H1 (cell line): ENCODE measurements at regions not wholly inside any gene's neighbourhood (a gene's known extent, or its start where the extent isn't known, plus 50 kb on each side); places are given as distances from the start of the nearest gene placed in this dataset.

ENCODE experiments used
- ATF2 ChIP-seq: IDR thresholded peaks from 2 replicates; pipeline ENCODE4 v1.6.1; 2012; ENCODE audit warnings: low read length, inconsistent platforms
- CBX5 ChIP-seq: fragments of 300-800, 300-1000 bp; sonication (generic); IDR thresholded peaks from 2 replicates; pipeline ENCODE4 v1.7.1; 2016; ENCODE audit warnings: antibody characterized with exemption, low read length, low read depth
- KDM5A ChIP-seq: fragments of 200-600 bp; IDR thresholded peaks from 2 replicates; pipeline ENCODE4 v1.7.1; 2012; ENCODE audit warnings: mild to moderate bottlenecking, low read length, inconsistent platforms, mixed read lengths
- POLR2AphosphoS5 ChIP-seq: IDR thresholded peaks from 2 replicates; pipeline ENCODE4 v1.6.1; 2011; ENCODE audit warnings: low read depth, low read length
- RXRA ChIP-seq: IDR thresholded peaks from 2 replicates; pipeline ENCODE4 v1.6.1; 2011; ENCODE audit warnings: low read depth, mild to moderate bottlenecking, low read length, moderate library complexity; ENCODE audit not compliant: insufficient read depth
- SIRT6 ChIP-seq: IDR thresholded peaks from one replicate; pipeline ENCODE4 v1.7.1; 2012; ENCODE audit warnings: low read length, inconsistent platforms
- SIX5 ChIP-seq: IDR thresholded peaks from 2 replicates; pipeline ENCODE4 v1.6.1; 2011; ENCODE audit warnings: mild to moderate bottlenecking, low read depth, low read length
- SP4 ChIP-seq: IDR thresholded peaks from 2 replicates; pipeline ENCODE4 v1.6.1; 2012; ENCODE audit warnings: low read length, inconsistent platforms
- SRF ChIP-seq: IDR thresholded peaks from 2 replicates; pipeline ENCODE4 v1.6.1; 2011; ENCODE audit warnings: mild to moderate bottlenecking, low read depth, low read length, moderate library complexity
- YY1 ChIP-seq: IDR thresholded peaks from 2 replicates; pipeline ENCODE4 v1.6.1; 2011; ENCODE audit warnings: low read depth, mild to moderate bottlenecking, low read length
- ZNF274 ChIP-seq: IDR thresholded peaks from 2 replicates; pipeline ENCODE4 v1.7.0; 2012; ENCODE audit warnings: low read length, borderline replicate concordance; ENCODE audit errors: extremely low read depth
- TF ChIP-seq, protein P1 (sequence below): fragments of 300-600 bp; sonication (generic); IDR thresholded peaks from 2 replicates; pipeline ENCODE4 v1.7.1; 2012; ENCODE audit warnings: low read length, moderate library complexity, mild to moderate bottlenecking, inconsistent platforms; ENCODE audit not compliant: insufficient replicate concordance

DNA sequence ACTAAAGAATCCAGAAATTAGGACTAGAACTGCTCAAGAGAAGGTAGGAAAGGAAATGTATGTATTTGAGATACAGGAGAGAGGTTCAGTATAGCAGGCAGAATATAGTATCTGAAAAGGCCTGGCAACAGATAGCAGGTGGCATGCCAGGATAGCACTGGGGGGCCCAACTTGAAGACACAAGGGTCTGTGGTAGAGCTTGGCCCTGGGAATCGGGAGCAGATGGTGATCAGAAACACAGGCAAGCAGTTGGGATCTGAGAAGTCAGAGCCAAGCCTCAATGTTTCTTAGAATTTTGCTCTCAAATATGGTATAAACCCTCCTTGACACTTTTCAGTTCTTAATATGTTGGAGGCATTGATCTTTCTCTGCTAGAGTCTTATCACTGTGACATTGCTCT is 499.8 kb upstream of the CD180 start (continued):
- TF ChIP-seq, protein P1, sequence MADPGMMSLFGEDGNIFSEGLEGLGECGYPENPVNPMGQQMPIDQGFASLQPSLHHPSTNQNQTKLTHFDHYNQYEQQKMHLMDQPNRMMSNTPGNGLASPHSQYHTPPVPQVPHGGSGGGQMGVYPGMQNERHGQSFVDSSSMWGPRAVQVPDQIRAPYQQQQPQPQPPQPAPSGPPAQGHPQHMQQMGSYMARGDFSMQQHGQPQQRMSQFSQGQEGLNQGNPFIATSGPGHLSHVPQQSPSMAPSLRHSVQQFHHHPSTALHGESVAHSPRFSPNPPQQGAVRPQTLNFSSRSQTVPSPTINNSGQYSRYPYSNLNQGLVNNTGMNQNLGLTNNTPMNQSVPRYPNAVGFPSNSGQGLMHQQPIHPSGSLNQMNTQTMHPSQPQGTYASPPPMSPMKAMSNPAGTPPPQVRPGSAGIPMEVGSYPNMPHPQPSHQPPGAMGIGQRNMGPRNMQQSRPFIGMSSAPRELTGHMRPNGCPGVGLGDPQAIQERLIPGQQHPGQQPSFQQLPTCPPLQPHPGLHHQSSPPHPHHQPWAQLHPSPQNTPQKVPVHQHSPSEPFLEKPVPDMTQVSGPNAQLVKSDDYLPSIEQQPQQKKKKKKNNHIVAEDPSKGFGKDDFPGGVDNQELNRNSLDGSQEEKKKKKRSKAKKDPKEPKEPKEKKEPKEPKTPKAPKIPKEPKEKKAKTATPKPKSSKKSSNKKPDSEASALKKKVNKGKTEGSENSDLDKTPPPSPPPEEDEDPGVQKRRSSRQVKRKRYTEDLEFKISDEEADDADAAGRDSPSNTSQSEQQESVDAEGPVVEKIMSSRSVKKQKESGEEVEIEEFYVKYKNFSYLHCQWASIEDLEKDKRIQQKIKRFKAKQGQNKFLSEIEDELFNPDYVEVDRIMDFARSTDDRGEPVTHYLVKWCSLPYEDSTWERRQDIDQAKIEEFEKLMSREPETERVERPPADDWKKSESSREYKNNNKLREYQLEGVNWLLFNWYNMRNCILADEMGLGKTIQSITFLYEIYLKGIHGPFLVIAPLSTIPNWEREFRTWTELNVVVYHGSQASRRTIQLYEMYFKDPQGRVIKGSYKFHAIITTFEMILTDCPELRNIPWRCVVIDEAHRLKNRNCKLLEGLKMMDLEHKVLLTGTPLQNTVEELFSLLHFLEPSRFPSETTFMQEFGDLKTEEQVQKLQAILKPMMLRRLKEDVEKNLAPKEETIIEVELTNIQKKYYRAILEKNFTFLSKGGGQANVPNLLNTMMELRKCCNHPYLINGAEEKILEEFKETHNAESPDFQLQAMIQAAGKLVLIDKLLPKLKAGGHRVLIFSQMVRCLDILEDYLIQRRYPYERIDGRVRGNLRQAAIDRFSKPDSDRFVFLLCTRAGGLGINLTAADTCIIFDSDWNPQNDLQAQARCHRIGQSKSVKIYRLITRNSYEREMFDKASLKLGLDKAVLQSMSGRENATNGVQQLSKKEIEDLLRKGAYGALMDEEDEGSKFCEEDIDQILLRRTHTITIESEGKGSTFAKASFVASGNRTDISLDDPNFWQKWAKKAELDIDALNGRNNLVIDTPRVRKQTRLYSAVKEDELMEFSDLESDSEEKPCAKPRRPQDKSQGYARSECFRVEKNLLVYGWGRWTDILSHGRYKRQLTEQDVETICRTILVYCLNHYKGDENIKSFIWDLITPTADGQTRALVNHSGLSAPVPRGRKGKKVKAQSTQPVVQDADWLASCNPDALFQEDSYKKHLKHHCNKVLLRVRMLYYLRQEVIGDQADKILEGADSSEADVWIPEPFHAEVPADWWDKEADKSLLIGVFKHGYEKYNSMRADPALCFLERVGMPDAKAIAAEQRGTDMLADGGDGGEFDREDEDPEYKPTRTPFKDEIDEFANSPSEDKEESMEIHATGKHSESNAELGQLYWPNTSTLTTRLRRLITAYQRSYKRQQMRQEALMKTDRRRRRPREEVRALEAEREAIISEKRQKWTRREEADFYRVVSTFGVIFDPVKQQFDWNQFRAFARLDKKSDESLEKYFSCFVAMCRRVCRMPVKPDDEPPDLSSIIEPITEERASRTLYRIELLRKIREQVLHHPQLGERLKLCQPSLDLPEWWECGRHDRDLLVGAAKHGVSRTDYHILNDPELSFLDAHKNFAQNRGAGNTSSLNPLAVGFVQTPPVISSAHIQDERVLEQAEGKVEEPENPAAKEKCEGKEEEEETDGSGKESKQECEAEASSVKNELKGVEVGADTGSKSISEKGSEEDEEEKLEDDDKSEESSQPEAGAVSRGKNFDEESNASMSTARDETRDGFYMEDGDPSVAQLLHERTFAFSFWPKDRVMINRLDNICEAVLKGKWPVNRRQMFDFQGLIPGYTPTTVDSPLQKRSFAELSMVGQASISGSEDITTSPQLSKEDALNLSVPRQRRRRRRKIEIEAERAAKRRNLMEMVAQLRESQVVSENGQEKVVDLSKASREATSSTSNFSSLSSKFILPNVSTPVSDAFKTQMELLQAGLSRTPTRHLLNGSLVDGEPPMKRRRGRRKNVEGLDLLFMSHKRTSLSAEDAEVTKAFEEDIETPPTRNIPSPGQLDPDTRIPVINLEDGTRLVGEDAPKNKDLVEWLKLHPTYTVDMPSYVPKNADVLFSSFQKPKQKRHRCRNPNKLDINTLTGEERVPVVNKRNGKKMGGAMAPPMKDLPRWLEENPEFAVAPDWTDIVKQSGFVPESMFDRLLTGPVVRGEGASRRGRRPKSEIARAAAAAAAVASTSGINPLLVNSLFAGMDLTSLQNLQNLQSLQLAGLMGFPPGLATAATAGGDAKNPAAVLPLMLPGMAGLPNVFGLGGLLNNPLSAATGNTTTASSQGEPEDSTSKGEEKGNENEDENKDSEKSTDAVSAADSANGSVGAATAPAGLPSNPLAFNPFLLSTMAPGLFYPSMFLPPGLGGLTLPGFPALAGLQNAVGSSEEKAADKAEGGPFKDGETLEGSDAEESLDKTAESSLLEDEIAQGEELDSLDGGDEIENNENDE = no peak
- TF ChIP-seq ATF2 = no peak
- TF ChIP-seq SIX5 = no peak
- TF ChIP-seq CBX5 = no peak
- TF ChIP-seq POLR2AphosphoS5 = no peak
- TF ChIP-seq SP4 = no peak
- no peak for TF ChIP-seq SRF
- TF ChIP-seq RXRA = no peak
- TF ChIP-seq KDM5A = no peak
- no peak for TF ChIP-seq YY1
- TF ChIP-seq ZNF274 = no peak
- TF ChIP-seq SIRT6 = no peak
